SK-N-MC (cell line): ENCODE measurements at regions not wholly inside any gene's neighbourhood (a gene's known extent, or its start where the extent isn't known, plus 50 kb on each side); places are given as distances from the start of the nearest gene placed in this dataset.
A peak's percentile ranks its signal among the peaks of the same experiment; 100 is the strongest.

Experiments used
- DNase-seq: peaks from one replicate; pipeline ENCODE4 v3.0.0-alpha.2; 2011; ENCODE audit warnings: low read depth, low spot score
- H3K27ac ChIP-seq: fragments of 200-600 bp; sonication (generic); 2 replicates; pipeline ENCODE4 v1.5.1; 2016; ENCODE audit warnings: mixed run types
- H3K36me3 ChIP-seq: fragments of 200-600 bp; sonication (generic); 2 replicates; pipeline ENCODE4 v1.6.1; 2017; ENCODE audit warnings: antibody characterized with exemption, low read length, mixed read lengths; ENCODE audit not compliant: insufficient read depth
- H3K4me3 ChIP-seq: fragments of 200-600 bp; sonication (generic); 2 replicates; pipeline ENCODE4 v1.5.1; 2016
- H3K9ac ChIP-seq: fragments of 200-600 bp; sonication (generic); 2 replicates; pipeline ENCODE4 v1.8.0; 2017; ENCODE audit warnings: mixed run types, mixed read lengths; ENCODE audit not compliant: insufficient read length
- H3K9me3 ChIP-seq: fragments of 200-600 bp; sonication (generic); 2 replicates; pipeline ENCODE4 v1.6.1; 2017; ENCODE audit warnings: low read depth, mild to moderate bottlenecking, antibody characterized with exemption, low read length, moderate library complexity, mixed read lengths
- EZH2 ChIP-seq: fragments of 200-600 bp; sonication (generic); IDR thresholded peaks from one replicate; pipeline ENCODE4 v1.6.1; 2017; ENCODE audit warnings: antibody characterized with exemption
- FOXP2 ChIP-seq: optimal IDR thresholded peaks from 2 replicates; pipeline ENCODE3; 2011; ENCODE audit warnings: mild to moderate bottlenecking, moderate library complexity; ENCODE audit not compliant: insufficient read depth; ENCODE audit errors: extremely low read length, control extremely low read depth
- POLR2AphosphoS5 ChIP-seq: IDR thresholded peaks from 2 replicates; pipeline ENCODE4 v1.6.1; 2012; ENCODE audit warnings: mild to moderate bottlenecking, low read depth, low read length, borderline replicate concordance

DNA sequence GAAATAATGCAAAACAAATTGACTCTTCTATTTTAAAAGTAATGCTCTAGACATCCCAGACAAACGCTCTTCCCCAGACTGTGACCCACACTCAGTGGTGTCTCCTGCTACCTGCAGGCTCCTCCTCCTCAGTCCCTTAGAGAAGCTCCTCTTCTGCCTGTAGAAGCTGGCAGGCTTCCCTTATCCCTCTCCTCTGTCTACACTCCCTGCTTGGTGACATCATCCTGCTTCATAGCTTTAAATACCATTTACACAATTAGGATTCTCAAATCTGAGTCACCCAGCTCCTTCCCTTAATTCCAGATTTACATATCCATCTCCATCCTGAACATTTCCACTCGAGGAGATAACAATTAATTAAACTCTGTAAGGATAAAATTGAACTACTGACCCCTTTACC is 167.9 kb downstream of the FBXO15 start:
- no peak for DNase-seq
- H3K9me3 ChIP-seq, result no peaks in the 10 kb centered on the region
- TF ChIP-seq POLR2AphosphoS5 (no peak), FOXP2 (no peak), EZH2 (no peak)
- H3K27ac ChIP-seq, result no peak overlapping the region
- no peak overlapping the region for H3K9ac ChIP-seq
- no peak overlapping the region for H3K4me3 ChIP-seq
- H3K36me3 ChIP-seq, result no peaks in the 10 kb centered on the region

DNA sequence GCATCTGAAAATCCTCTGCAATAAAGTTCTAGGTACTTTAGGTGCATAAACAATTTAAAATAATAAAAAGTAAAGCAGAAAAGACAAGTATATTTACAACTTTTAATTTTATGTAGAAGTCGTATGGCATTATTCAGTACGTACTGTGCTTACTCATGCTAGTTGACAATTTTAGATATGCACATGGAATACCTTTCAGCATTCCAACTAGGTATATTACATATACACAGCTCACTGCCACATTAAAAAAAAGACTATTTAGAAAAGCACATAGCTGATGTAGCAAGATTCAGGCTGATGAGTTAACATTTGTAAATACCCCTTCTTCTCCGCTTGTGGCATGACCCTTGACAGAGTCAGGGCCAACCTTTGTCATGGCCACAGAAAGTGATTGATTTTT is 171.2 kb downstream of the FBXO15 start:
- no peak overlapping the region for H3K27ac ChIP-seq
- no peak overlapping the region for H3K9ac ChIP-seq
- no peak for DNase-seq
- no peaks in the 10 kb centered on the region for H3K9me3 ChIP-seq
- no peaks in the 10 kb centered on the region for H3K36me3 ChIP-seq
- no peak for TF ChIP-seq POLR2AphosphoS5
- no peak for TF ChIP-seq EZH2
- no peak for TF ChIP-seq FOXP2
- H3K4me3 ChIP-seq, result no peak overlapping the region

DNA sequence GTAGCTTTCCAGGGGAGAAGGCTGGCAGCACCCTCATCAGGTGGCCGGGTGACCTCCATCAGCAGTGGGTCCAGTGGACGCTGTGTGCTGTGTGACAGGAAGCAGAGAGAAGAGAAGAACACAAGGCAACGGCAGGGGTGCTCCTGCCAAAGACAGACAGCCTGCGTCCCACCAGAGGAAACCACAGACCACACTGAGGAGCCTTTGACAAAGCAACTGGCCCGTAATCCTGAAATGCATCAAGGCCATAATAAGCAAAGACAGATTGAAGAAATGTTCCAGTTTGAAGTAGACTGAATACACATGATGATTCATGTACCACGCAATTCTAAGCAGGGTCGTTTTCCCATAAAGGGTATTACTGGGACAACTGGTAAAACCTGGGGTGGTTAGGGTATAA is 172.4 kb downstream of the FBXO15 start:
- DNase-seq, result no peak
- Histone ChIP-seq H3K36me3 (no peaks in the 10 kb centered on the region), H3K9me3 (no peaks in the 10 kb centered on the region), H3K27ac (no peak overlapping the region), H3K4me3 (no peak overlapping the region), H3K9ac (no peak overlapping the region)
- TF ChIP-seq POLR2AphosphoS5, result no peak
- no peak for TF ChIP-seq EZH2
- no peak for TF ChIP-seq FOXP2

DNA sequence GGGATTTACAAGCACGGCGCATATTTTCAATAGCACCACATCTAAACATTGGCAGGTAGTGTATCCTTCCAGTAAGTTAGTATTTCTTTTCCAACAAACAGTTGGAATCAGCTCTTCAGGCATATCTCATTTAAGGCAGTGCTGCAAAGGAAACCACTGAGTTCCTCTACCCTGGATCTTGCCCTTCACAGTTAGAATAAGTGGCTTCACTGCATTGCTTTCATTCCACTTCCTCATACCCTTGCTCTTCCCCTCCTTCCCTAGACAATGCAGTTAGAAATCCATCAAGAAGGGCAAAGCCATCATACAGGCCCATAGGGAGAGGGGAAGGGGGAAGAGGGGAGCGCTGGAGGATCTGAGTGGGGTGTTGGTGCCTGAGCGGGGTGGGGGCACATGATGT is 173.7 kb downstream of the FBXO15 start:
- H3K9ac ChIP-seq, result no peak overlapping the region
- no peaks in the 10 kb centered on the region for H3K36me3 ChIP-seq
- no peaks in the 10 kb centered on the region for H3K9me3 ChIP-seq
- no peak overlapping the region for H3K27ac ChIP-seq
- H3K4me3 ChIP-seq, result no peak overlapping the region
- TF ChIP-seq POLR2AphosphoS5 (no peak), EZH2 (no peak), FOXP2 (no peak)
- no peak for DNase-seq

DNA sequence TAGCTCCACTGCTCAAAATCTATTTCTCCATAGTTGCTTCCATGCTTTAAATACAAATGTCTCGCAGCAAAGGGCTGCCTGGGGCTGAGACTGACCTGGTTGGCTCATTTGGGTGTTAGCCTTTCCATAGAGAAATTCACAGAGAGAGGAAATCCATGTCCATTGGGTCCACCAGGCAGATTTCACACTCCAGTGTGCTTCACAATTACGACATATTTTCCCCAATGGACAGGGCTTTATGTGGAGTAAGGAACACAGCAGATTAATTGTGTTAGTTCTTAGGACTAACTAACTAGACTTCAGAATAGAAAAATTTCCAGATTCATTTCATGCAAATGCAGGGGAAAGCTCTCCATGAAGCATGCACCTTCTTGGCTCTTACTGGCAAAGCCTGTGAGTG is 180.7 kb downstream of the FBXO15 start:
- DNase-seq, result no peak
- no peak overlapping the region for H3K9ac ChIP-seq
- H3K4me3 ChIP-seq, result peak overlapping the region; percentile 28; the same call in 1 of the 2 replicates
- TF ChIP-seq EZH2 (no peak), FOXP2 (no peak), POLR2AphosphoS5 (no peak)
- no peaks in the 10 kb centered on the region for H3K9me3 ChIP-seq
- H3K27ac ChIP-seq, result peak overlapping the region; percentile 50; the same call in 1 of the 2 replicates
- no peaks in the 10 kb centered on the region for H3K36me3 ChIP-seq

DNA sequence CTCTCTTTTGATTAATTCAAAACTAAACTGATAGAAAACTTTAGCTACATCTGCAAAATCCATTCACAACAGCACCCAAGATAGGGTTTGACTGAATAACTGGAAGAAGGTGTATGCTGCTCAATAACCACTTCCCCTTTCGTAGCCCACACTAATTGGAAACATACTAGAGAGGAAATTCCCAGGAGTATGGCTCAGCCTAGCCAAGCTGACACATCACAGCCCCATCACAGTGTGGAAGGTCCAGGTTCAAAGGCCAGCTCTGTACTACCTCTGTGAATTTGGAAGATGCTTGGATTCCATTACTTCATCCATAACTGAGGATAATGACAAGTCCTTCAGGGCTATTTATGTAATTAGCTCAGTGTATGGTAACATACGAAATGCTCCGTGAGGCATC is 185.4 kb downstream of the FBXO15 start:
- TF ChIP-seq EZH2 (no peak), POLR2AphosphoS5 (no peak), FOXP2 (no peak)
- H3K9ac ChIP-seq, result no peak overlapping the region
- no peaks in the 10 kb centered on the region for H3K9me3 ChIP-seq
- DNase-seq, result no peak
- H3K36me3 ChIP-seq, result no peaks in the 10 kb centered on the region
- no peak overlapping the region for H3K4me3 ChIP-seq
- no peak overlapping the region for H3K27ac ChIP-seq

DNA sequence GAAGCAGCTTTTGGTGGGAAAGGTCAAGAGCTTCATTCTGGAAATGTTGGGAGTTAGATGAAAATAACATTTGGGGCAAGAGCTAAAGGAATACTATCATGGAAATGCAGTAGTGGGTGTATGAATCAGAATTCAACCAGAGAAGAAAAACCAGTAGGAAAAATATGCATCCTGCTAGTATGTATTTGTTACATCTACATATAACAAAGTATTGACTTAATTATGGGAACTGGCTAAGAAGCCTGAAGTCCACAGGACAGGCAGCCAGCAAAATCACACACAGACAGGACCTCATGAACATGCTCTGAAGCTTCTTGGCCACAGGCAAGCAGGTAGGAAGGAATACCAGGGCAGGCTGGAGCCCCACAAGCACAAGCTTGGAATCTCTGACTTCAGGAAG is 185.8 kb downstream of the FBXO15 start:
- Histone ChIP-seq H3K36me3 (no peaks in the 10 kb centered on the region), H3K9ac (no peak overlapping the region), H3K4me3 (no peak overlapping the region), H3K27ac (no peak overlapping the region), H3K9me3 (no peaks in the 10 kb centered on the region)
- TF ChIP-seq FOXP2 (no peak), POLR2AphosphoS5 (no peak)
- DNase-seq, result no peak

DNA sequence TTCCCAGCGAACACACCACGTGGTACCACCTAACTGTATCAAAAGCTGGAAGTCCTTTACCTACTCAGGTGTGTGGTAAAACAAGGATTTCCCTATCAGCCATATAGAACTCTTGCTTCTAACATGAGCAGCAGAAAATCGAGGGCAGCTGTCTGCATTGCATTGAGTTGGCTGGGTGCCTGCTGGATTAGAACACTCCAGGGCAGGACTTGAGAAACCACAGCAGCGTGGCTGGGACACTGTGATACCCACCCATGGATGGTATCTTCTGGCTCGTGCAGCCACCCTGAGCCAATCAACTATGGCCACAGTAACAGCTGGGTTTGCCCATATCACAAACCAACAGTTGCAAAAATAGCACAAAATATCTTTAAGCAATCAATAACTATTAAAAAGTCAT is 188.3 kb downstream of the FBXO15 start:
- DNase-seq, result no peak
- Histone ChIP-seq H3K27ac (no peak overlapping the region), H3K9ac (no peak overlapping the region), H3K9me3 (no peaks in the 10 kb centered on the region), H3K36me3 (no peaks in the 10 kb centered on the region), H3K4me3 (no peak overlapping the region)
- TF ChIP-seq POLR2AphosphoS5 (no peak), FOXP2 (no peak), EZH2 (no peak)

DNA sequence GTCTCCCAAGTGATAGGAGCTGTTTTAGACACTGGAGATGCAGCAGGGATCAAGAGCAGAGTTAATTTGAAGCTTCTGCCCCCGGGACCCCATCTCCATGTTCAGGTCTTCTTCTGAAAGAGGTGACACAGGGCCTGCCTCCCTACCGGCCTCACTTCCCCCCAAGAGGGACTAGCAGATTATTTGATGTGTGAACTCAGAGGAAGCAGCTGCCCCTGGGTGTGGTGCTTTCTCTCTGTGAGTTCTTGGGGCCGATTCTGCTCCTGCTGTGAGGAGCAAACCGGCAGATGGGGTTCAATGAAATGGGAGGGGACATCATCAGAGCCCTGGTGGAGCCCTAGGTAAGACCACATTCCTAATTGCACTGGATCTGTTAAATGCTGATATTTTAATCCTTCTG is 193.4 kb downstream of the FBXO15 start:
- Histone ChIP-seq H3K4me3 (no peak overlapping the region), H3K9me3 (no peaks in the 10 kb centered on the region), H3K9ac (no peak overlapping the region), H3K27ac (no peak overlapping the region), H3K36me3 (no peaks in the 10 kb centered on the region)
- no peak for TF ChIP-seq POLR2AphosphoS5
- no peak for TF ChIP-seq FOXP2
- TF ChIP-seq EZH2, result no peak
- no peak for DNase-seq
